ENCODE measurements at regions not wholly inside any gene's neighbourhood (a gene's known extent, or its start where the extent isn't known, plus 50 kb on each side); places are given as distances from the start of the nearest gene placed in this dataset.

- TF ChIP-seq EZH2 (IDR thresholded peaks at IDR 0.05; ENCODE audit: insufficient read depth, poor library complexity, severe bottlenecking) (no peak), EZH2phosphoT487 (IDR thresholded peaks at IDR 0.05; ENCODE audit: insufficient read depth, low read depth) (no peak)
These were observed 122.1 kb upstream of the SALL3 start for GRCh38 chr18:78857314-78858150.
